SKM-1 (cell line): ENCODE measurements at regions not wholly inside any gene's neighbourhood (a gene's known extent, or its start where the extent isn't known, plus 50 kb on each side); places are given as distances from the start of the nearest gene placed in this dataset.
A peak's percentile ranks its signal among the peaks of the same experiment; 100 is the strongest.
"Not testable (repeated sequence)": the region's sequence is repeated elsewhere in the genome, so short reads cannot be mapped to it uniquely, and the experiment has no call there.

Experiments
- DNase-seq: peaks from one replicate; lab custom pipeline; 2025; ENCODE audit not compliant: unreplicated experiment; lab: John Stamatoyannopoulos, UW

DNA sequence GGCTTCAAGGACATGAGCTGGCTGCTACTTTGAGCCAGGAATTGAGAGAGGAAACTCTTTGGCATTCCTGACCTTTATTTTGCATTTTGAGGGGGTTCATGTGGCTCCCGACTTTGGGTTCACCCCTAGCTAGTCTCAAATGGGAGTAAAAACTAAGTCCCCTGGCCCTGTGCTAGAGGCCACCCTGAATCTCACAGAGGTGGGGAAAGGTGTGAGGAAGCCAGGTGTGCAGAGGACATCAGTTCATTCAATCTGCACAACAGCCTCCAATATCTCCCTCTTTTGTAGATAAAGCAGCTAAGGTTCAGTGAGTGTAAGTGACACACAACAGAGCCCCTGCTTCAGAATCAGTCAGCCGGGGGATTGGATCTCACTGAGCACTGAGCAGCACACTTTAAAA is 325.7 kb downstream of the DCDC2C start:
- no peak for DNase-seq

- no peak for DNase-seq
Observed at GRCh38 chr2:4039896-4040295, 336.5 kb downstream of the DCDC2C start.

- no peak for DNase-seq
Observed at GRCh38 chr2:4047961-4048891, 344.9 kb downstream of the DCDC2C start.

GRCh38 chr2:4049463-4049862 is 346.1 kb downstream of the DCDC2C start:
- no peak for DNase-seq

- DNase-seq: no peak
Observed at GRCh38 chr2:4053769-4054493, 350.6 kb downstream of the DCDC2C start.

- no peak for DNase-seq
Observed at GRCh38 chr2:4066217-4066616, 362.8 kb downstream of the DCDC2C start.

DNA sequence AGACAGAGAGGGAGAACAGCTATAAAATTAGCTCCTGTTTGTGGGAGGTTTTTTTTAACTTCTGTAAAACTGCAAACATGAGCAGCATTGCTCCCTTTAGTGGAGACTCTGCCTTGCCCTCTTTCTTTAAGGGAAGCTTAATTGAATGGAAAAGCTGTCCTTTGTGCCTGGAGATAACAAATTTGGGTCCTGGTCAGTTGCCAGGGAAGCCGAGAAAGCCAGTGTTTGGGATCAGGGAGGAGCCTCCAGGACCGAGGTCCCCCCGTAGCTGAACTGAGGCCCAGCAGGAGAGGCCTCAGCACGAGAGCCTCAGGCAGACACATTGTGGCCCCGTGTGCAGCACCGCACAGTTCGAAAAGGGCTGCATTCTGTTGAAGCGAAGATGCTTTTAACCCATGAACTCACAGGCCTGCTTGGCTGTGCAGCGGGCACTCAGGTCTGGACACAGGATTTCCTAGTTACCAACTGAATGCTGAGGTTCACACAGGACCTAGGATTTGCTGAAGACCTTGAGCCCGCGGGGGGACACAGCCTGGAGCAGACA is 369.7 kb downstream of the DCDC2C start:
- no peak for DNase-seq

DNA sequence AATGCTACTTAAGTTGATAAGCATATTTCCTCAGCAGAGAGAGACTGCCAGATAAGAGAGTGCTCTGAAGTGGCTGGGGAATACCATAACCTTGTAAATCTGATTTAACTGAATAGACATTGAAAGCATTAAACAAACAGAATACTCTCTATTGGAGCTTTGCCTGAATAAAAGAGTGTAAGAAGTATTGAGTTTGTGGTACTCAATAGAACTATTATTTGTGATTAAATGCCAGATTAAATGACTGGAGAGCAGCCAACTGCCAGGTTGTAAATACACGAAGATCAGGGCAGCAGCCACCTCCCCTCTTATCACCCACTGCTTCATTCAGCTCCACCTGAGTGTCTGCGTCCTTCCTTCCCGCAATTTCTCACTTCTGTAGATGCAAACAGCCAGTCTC is 373.6 kb downstream of the DCDC2C start:
- DNase-seq: no peak

GRCh38 chr2:4085186-4085585 is 381.8 kb downstream of the DCDC2C start:
- DNase-seq: no peak

- DNase-seq: no peak
Observed at GRCh38 chr2:4090668-4091630, 387.6 kb downstream of the DCDC2C start.

DNA sequence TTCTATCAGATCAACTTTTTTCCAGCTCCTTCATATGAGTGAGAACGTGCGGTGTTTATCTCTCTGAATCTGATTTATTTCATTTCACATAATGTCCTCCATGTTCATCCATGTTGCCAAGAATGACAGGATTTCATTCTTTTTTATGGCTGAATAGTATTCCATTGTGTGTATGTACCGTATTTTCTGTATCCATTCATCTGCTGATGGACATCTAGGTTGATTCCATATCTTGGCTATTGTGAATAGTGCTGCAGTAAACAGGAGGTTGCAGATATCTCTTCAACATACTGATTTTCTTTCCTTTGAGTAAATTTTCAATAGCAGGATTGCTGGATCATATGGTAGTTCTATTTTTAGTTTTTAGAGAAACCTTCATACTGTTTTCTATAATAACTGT is 388.5 kb downstream of the DCDC2C start:
- DNase-seq: no peak

DNA sequence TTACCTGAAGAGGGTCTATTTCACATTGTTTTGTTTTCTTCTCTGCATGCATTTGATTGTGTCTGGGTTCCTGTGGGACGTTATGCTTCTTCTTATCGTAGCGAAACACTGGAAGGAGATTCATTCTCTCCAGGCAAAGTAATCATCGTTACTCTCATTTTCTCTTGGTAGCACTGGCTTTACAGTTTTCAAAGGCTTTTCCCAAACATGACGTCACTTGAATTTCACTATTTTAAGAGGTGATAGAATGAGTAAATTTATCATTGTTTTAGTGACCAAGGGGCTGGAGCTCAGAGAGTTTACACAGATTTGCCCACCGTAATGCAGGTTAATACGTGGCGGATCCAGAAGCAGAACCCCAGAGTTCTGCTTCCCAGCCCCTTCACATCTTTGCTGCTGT is 391.4 kb downstream of the DCDC2C start:
- no peak for DNase-seq

GRCh38 chr2:4096978-4097766 is 393.8 kb downstream of the DCDC2C start:
- DNase-seq: no peak

GRCh38 chr2:4098137-4098536 is 394.8 kb downstream of the DCDC2C start:
- no peak for DNase-seq

- DNase-seq: peak; percentile 71
Observed at GRCh38 chr2:4101936-4102335, 398.6 kb downstream of the DCDC2C start.

DNA sequence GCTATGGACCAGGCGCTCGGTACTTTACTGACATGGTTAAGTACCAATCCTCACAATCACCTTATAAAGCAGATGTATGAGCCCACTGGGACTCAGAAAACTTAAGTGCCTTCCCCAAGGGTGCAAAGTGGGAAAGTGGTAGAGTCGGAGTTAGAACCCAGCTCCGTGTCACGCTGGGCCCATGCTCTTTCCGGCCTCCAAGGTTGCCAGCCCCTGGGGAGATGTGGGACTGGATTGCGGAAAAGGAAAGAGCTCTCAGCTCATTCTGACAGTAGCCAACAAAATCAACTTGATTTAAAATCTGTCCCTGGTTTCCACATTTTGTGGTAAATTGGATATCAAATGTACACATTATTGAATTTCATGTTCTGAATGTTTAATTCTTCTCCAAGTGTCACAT is 403.8 kb downstream of the DCDC2C start:
- no peak for DNase-seq

DNA sequence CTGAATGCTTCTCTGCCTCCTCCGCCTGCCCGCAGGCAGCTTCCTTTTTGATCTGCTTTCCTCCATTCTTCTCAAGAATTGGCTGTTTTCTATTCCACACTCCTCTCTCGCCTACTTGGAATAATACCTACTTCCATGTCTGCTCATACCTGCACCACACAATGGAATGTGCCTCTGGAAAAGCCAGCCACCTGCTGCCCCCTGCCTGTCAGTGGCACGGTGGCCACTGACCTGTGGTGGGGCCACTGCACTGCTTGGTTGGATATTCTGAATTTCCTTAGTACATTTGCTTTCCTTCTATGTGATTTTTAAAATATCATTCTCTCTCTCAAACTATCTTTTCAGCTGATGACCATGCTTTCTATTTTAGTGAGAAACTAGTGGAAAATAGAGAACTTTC is 406.9 kb downstream of the DCDC2C start:
- no peak for DNase-seq

DNA sequence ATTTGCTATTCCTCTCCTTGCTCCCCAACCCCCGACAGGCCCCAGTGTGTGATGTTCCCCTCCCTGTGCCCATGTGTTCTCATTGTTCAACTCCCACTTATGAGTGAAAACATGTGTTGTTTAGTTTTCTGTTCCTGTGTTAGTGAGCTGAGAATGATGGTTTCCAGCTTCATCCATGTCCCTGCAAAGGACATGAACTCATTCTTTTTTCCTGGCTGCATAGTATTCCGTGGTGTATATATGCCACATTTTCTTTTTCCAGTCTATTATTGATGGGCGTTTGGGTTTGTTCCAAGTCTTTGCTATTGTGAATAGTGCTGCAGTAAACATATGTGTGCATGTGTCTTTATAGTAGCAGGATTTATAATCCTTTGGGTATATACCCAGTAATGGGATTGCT is 412.1 kb downstream of the DCDC2C start:
- not testable (repeated sequence) for DNase-seq

- no peak for DNase-seq
Observed at GRCh38 chr2:4122726-4123125, 419.4 kb downstream of the DCDC2C start.

- no peak for DNase-seq
Observed at GRCh38 chr2:4130651-4131050, 427.3 kb downstream of the DCDC2C start.
